GM23248 (cell line): ENCODE measurements at regions not wholly inside any gene's neighbourhood (a gene's known extent, or its start where the extent isn't known, plus 50 kb on each side); places are given as distances from the start of the nearest gene placed in this dataset.

Experiments used
- EZH2 ChIP-seq: fragments of 200-600 bp; sonication (generic); IDR thresholded peaks from 2 replicates; pipeline ENCODE4 v1.6.1; 2018; ENCODE audit warnings: antibody characterized with exemption, mild to moderate bottlenecking; ENCODE audit not compliant: insufficient read depth, poor library complexity, severe bottlenecking
- EZH2phosphoT487 ChIP-seq: fragments of 200-600 bp; sonication (generic); IDR thresholded peaks from 2 replicates; pipeline ENCODE4 v1.6.1; 2018; ENCODE audit warnings: antibody characterized with exemption, moderate library complexity, mild to moderate bottlenecking, low read depth; ENCODE audit not compliant: insufficient read depth

- TF ChIP-seq EZH2 (no peak), EZH2phosphoT487 (no peak)
These were observed 211.7 kb upstream of the CDH5 start for GRCh38 chr16:66154801-66155200.
